GM23338 (cell line): ENCODE measurements at regions not wholly inside any gene's neighbourhood (a gene's known extent, or its start where the extent isn't known, plus 50 kb on each side); places are given as distances from the start of the nearest gene placed in this dataset.

Experiments used
- ATAC-seq: fragments of 200-7000 bp; cut with Tn5 transposase; 3 replicates; pipeline ENCODE4 v1.9.1; 2020
- DNase-seq: peaks from one replicate; pipeline ENCODE4 v3.0.0-alpha.2; 2015; ENCODE audit warnings: low spot score
- H2AFZ ChIP-seq: fragments of 200-600 bp; sonication (generic); 2 replicates; pipeline ENCODE4 v1.8.0; 2016; ENCODE audit warnings: antibody characterized with exemption, mild to moderate bottlenecking, moderate library complexity
- H3F3A ChIP-seq: fragments of 200-600 bp; sonication (generic); replicated peaks from 2 replicates; pipeline ENCODE4 v1.8.0; 2017; ENCODE audit warnings: antibody characterized with exemption, mixed run types, low read depth
- H3K27ac ChIP-seq: fragments of 200-600 bp; sonication (generic); 2 replicates; pipeline ENCODE4 v1.6.1; 2016; ENCODE audit warnings: low read depth
- H3K27me3 ChIP-seq: fragments of 200-600 bp; sonication (generic); 2 replicates; pipeline ENCODE4 v1.8.0; 2016; ENCODE audit warnings: mild to moderate bottlenecking, mixed run types, moderate library complexity; ENCODE audit not compliant: insufficient read depth
- H3K36me3 ChIP-seq: fragments of 200-600 bp; sonication (generic); 2 replicates; pipeline ENCODE4 v1.8.0; 2016; ENCODE audit warnings: mild to moderate bottlenecking; ENCODE audit not compliant: insufficient read depth
- H3K4me1 ChIP-seq: fragments of 200-600 bp; sonication (generic); 2 replicates; pipeline ENCODE4 v1.8.0; 2016; ENCODE audit warnings: mild to moderate bottlenecking, moderate library complexity; ENCODE audit not compliant: insufficient read depth
- H3K4me2 ChIP-seq: fragments of 200-600 bp; sonication (generic); 2 replicates; pipeline ENCODE4 v1.7.1; 2017; ENCODE audit warnings: mixed run types
- H3K4me3 ChIP-seq: fragments of 200-600 bp; sonication (generic); 2 replicates; pipeline ENCODE4 v1.6.1; 2016; ENCODE audit warnings: mixed run types
- H3K79me2 ChIP-seq: fragments of 200-600 bp; sonication (generic); replicated peaks from 2 replicates; pipeline ENCODE4 v1.8.0; 2017; ENCODE audit warnings: mild to moderate bottlenecking; ENCODE audit not compliant: insufficient read depth
- H3K9me2 ChIP-seq: fragments of 200-600 bp; sonication (generic); 2 replicates; pipeline ENCODE4 v1.8.0; 2017; ENCODE audit not compliant: insufficient read depth
- H4K20me1 ChIP-seq: fragments of 200-600 bp; sonication (generic); replicated peaks from 2 replicates; pipeline ENCODE4 v1.8.0; 2017; ENCODE audit warnings: mild to moderate bottlenecking; ENCODE audit not compliant: insufficient read depth
- H3K27ac Mint-ChIP-seq: 2 replicates; pipeline ENCODE4 v1.8.0; 2020; ENCODE audit warnings: inconsistent platforms, mild to moderate bottlenecking, moderate library complexity, mixed read lengths
- H3K27me3 Mint-ChIP-seq: 3 replicates; pipeline ENCODE4 v1.8.0; 2022; ENCODE audit warnings: low read depth, mild to moderate bottlenecking, moderate library complexity, mixed read lengths, inconsistent platforms; ENCODE audit not compliant: insufficient read depth, poor library complexity
- H3K36me3 Mint-ChIP-seq: 3 replicates; pipeline ENCODE4 v1.8.0; 2021; ENCODE audit warnings: low read depth, mild to moderate bottlenecking, inconsistent platforms, moderate library complexity, mixed read lengths
- H3K4me1 Mint-ChIP-seq: 3 replicates; pipeline ENCODE4 v1.8.0; 2020; ENCODE audit warnings: mild to moderate bottlenecking, inconsistent platforms, mixed read lengths
- H3K4me3 Mint-ChIP-seq: 3 replicates; pipeline ENCODE4 v1.8.0; 2021; ENCODE audit warnings: moderate library complexity, mild to moderate bottlenecking, inconsistent platforms, mixed read lengths
- H3K9me3 Mint-ChIP-seq: 3 replicates; pipeline ENCODE4 v1.8.0; 2020; ENCODE audit warnings: moderate library complexity, mild to moderate bottlenecking, inconsistent platforms, mixed read lengths
- CREB1 ChIP-seq: fragments of 250-450 bp; sonication (Bioruptor Pico); IDR thresholded peaks from 2 replicates; pipeline ENCODE4 v1.5.0; 2020; ENCODE audit warnings: low read depth, mild to moderate bottlenecking, moderate library complexity
- EZH2 ChIP-seq: fragments of 200-600 bp; sonication (generic); IDR thresholded peaks from one replicate; pipeline ENCODE4 v1.8.0; 2017; ENCODE audit warnings: antibody characterized with exemption, mild to moderate bottlenecking, low read depth; ENCODE audit not compliant: unreplicated experiment
- EZH2phosphoT487 ChIP-seq: fragments of 200-600 bp; sonication (generic); IDR thresholded peaks from one replicate; pipeline ENCODE4 v1.8.1; 2018; ENCODE audit warnings: antibody characterized with exemption; ENCODE audit not compliant: unreplicated experiment
- NANOG ChIP-seq: IDR thresholded peaks from 2 replicates; pipeline ENCODE4 v1.6.1; 2016; ENCODE audit warnings: antibody characterized with exemption, borderline replicate concordance
- POLR2AphosphoS5 ChIP-seq: IDR thresholded peaks from 2 replicates; pipeline ENCODE4 v1.6.1; 2016; ENCODE audit warnings: antibody characterized with exemption, low read depth
- STAT1 ChIP-seq: IDR thresholded peaks from one replicate; pipeline ENCODE4 v1.6.1; 2016; ENCODE audit warnings: antibody characterized with exemption; ENCODE audit not compliant: unreplicated experiment
- ZNF114 ChIP-seq: fragments of 250-450 bp; sonication (Bioruptor Pico); IDR thresholded peaks from 2 replicates; pipeline ENCODE4 v1.5.0; 2020; ENCODE audit warnings: mild to moderate bottlenecking, moderate library complexity
- ZNF331 ChIP-seq: fragments of 250-450 bp; sonication (Bioruptor Pico); IDR thresholded peaks from 2 replicates; pipeline ENCODE4 v1.5.0; 2020; ENCODE audit warnings: low read depth, mild to moderate bottlenecking, moderate library complexity
- TF ChIP-seq, protein P1 (sequence below): IDR thresholded peaks from one replicate; pipeline ENCODE4 v1.6.1; 2018; ENCODE audit warnings: antibody characterized with exemption; ENCODE audit not compliant: unreplicated experiment
- TF ChIP-seq, protein P2 (sequence below): fragments of 250-450 bp; sonication (Bioruptor Pico); IDR thresholded peaks from 2 replicates; pipeline ENCODE4 v1.5.0; 2020; ENCODE audit warnings: mild to moderate bottlenecking, moderate library complexity
- TF ChIP-seq, protein P3 (sequence below), 2 experiments: fragments of 200-600 bp in 1 of 2; sonication (generic) in 1 of 2; conservative IDR thresholded peaks; 2 replicates each; pipeline versions ENCODE4 v1.5.1 to v1.6.1; 2016 to 2017; ENCODE audit warnings: antibody characterized with exemption in 2 of 2, low read depth in 2 of 2, mild to moderate bottlenecking in 2 of 2, moderate library complexity in 1 of 2

DNA sequence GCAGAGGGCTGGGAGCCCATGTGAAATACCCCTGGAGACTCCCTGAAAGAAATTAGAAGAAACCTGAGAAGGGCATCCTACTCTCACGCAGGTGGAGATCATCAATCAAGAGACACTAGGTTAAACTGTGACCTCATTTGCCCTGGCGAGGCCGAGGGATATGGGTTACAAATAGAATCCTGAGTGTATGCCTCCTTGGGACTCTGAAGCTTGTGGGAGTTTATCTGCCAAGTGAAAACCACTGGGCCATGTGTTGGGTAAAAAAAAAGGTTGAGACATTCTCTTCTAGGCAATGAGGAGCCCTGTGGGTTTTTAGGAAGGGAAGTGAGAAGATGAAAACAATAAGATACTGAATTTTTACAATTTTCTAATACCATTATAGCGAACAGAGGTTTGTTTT, 160.7 kb upstream of the ARID2 start:
- no peaks in the 10 kb centered on the region for H4K20me1 ChIP-seq
- no peaks in the 10 kb centered on the region for H3K79me2 ChIP-seq
- H3K4me1 Mint-ChIP-seq, result no peaks in the 10 kb centered on the region
- no peaks in the 10 kb centered on the region for H3F3A ChIP-seq
- H3K36me3 Mint-ChIP-seq, result no peaks in the 10 kb centered on the region
- no peak overlapping the region for H3K4me3 Mint-ChIP-seq
- no peaks in the 10 kb centered on the region for H3K27me3 Mint-ChIP-seq
- no peaks in the 10 kb centered on the region for H3K36me3 ChIP-seq
- no peaks in the 10 kb centered on the region for H3K9me3 Mint-ChIP-seq
- no peak overlapping the region for H3K27ac Mint-ChIP-seq
- no peak overlapping the region for H3K4me3 ChIP-seq
- no peaks in the 10 kb centered on the region for H3K4me1 ChIP-seq
- H3K4me2 ChIP-seq, result no peak overlapping the region
- H3K27ac ChIP-seq, result no peak overlapping the region
- no peak overlapping the region for H2AFZ ChIP-seq
- no peak for DNase-seq
- ATAC-seq, result no peak
- no peaks in the 10 kb centered on the region for H3K27me3 ChIP-seq
- 0 out of 2 replicates have a peak, but pooled peaks cover 4% of the 10 kb centered on the region for H3K9me2 ChIP-seq
- TF ChIP-seq ZNF331 (CRISPR knock-in tag) (no peak), STAT1 (no peak)
- TF ChIP-seq, protein P1, sequence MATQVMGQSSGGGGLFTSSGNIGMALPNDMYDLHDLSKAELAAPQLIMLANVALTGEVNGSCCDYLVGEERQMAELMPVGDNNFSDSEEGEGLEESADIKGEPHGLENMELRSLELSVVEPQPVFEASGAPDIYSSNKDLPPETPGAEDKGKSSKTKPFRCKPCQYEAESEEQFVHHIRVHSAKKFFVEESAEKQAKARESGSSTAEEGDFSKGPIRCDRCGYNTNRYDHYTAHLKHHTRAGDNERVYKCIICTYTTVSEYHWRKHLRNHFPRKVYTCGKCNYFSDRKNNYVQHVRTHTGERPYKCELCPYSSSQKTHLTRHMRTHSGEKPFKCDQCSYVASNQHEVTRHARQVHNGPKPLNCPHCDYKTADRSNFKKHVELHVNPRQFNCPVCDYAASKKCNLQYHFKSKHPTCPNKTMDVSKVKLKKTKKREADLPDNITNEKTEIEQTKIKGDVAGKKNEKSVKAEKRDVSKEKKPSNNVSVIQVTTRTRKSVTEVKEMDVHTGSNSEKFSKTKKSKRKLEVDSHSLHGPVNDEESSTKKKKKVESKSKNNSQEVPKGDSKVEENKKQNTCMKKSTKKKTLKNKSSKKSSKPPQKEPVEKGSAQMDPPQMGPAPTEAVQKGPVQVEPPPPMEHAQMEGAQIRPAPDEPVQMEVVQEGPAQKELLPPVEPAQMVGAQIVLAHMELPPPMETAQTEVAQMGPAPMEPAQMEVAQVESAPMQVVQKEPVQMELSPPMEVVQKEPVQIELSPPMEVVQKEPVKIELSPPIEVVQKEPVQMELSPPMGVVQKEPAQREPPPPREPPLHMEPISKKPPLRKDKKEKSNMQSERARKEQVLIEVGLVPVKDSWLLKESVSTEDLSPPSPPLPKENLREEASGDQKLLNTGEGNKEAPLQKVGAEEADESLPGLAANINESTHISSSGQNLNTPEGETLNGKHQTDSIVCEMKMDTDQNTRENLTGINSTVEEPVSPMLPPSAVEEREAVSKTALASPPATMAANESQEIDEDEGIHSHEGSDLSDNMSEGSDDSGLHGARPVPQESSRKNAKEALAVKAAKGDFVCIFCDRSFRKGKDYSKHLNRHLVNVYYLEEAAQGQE, result no peak

DNA sequence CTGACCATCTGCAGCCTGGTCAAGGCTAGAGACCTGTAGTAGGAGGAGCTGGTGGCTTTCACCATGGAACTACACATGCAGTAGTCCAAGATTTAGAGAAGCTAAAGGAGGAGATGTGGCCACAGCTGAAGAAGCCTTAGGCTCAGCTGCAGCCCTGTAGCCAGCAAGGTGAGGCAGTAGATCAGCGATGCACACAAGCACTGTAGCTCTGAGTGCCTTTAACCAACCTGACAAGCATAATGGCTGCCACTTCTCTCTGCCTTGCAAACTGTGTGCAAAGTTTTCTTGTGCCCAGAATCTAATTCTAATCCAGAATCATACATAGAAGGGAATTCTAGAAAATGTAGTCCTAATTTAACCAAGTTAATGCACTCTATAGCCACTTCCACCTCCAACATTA, 159.0 kb upstream of the ARID2 start:
- Histone ChIP-seq H3K4me1 (0 out of 2 replicates have a peak, but pooled peaks cover under 1% of the 10 kb centered on the region), H4K20me1 (no peaks in the 10 kb centered on the region), H3F3A (no peaks in the 10 kb centered on the region), H3K9me2 (0 out of 2 replicates have a peak, but pooled peaks cover 4% of the 10 kb centered on the region), H3K4me3 (no peak overlapping the region), H3K36me3 (no peaks in the 10 kb centered on the region), H3K27ac (no peak overlapping the region), H2AFZ (no peak overlapping the region), H3K27me3 (no peaks in the 10 kb centered on the region), H3K4me2 (no peak overlapping the region), H3K79me2 (no peaks in the 10 kb centered on the region)
- TF ChIP-seq, protein P2, sequence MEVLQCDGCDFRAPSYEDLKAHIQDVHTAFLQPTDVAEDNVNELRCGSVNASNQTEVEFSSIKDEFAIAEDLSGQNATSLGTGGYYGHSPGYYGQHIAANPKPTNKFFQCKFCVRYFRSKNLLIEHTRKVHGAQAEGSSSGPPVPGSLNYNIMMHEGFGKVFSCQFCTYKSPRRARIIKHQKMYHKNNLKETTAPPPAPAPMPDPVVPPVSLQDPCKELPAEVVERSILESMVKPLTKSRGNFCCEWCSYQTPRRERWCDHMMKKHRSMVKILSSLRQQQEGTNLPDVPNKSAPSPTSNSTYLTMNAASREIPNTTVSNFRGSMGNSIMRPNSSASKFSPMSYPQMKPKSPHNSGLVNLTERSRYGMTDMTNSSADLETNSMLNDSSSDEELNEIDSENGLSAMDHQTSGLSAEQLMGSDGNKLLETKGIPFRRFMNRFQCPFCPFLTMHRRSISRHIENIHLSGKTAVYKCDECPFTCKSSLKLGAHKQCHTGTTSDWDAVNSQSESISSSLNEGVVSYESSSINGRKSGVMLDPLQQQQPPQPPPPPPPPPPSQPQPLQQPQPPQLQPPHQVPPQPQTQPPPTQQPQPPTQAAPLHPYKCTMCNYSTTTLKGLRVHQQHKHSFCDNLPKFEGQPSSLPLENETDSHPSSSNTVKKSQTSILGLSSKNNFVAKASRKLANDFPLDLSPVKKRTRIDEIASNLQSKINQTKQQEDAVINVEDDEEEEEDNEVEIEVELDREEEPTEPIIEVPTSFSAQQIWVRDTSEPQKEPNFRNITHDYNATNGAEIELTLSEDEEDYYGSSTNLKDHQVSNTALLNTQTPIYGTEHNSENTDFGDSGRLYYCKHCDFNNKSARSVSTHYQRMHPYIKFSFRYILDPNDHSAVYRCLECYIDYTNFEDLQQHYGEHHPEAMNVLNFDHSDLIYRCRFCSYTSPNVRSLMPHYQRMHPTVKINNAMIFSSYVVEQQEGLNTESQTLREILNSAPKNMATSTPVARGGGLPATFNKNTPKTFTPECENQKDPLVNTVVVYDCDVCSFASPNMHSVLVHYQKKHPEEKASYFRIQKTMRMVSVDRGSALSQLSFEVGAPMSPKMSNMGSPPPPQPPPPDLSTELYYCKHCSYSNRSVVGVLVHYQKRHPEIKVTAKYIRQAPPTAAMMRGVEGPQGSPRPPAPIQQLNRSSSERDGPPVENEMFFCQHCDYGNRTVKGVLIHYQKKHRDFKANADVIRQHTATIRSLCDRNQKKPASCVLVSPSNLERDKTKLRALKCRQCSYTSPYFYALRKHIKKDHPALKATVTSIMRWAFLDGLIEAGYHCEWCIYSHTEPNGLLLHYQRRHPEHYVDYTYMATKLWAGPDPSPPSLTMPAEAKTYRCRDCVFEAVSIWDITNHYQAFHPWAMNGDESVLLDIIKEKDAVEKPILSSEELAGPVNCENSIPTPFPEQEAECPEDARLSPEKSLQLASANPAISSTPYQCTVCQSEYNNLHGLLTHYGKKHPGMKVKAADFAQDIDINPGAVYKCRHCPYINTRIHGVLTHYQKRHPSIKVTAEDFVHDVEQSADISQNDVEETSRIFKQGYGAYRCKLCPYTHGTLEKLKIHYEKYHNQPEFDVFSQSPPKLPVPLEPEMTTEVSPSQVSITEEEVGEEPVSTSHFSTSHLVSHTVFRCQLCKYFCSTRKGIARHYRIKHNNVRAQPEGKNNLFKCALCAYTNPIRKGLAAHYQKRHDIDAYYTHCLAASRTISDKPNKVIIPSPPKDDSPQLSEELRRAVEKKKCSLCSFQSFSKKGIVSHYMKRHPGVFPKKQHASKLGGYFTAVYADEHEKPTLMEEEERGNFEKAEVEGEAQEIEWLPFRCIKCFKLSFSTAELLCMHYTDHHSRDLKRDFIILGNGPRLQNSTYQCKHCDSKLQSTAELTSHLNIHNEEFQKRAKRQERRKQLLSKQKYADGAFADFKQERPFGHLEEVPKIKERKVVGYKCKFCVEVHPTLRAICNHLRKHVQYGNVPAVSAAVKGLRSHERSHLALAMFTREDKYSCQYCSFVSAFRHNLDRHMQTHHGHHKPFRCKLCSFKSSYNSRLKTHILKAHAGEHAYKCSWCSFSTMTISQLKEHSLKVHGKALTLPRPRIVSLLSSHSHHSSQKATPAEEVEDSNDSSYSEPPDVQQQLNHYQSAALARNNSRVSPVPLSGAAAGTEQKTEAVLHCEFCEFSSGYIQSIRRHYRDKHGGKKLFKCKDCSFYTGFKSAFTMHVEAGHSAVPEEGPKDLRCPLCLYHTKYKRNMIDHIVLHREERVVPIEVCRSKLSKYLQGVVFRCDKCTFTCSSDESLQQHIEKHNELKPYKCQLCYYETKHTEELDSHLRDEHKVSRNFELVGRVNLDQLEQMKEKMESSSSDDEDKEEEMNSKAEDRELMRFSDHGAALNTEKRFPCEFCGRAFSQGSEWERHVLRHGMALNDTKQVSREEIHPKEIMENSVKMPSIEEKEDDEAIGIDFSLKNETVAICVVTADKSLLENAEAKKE (CRISPR knock-in tag), result no peak
- TF ChIP-seq, protein P3, sequence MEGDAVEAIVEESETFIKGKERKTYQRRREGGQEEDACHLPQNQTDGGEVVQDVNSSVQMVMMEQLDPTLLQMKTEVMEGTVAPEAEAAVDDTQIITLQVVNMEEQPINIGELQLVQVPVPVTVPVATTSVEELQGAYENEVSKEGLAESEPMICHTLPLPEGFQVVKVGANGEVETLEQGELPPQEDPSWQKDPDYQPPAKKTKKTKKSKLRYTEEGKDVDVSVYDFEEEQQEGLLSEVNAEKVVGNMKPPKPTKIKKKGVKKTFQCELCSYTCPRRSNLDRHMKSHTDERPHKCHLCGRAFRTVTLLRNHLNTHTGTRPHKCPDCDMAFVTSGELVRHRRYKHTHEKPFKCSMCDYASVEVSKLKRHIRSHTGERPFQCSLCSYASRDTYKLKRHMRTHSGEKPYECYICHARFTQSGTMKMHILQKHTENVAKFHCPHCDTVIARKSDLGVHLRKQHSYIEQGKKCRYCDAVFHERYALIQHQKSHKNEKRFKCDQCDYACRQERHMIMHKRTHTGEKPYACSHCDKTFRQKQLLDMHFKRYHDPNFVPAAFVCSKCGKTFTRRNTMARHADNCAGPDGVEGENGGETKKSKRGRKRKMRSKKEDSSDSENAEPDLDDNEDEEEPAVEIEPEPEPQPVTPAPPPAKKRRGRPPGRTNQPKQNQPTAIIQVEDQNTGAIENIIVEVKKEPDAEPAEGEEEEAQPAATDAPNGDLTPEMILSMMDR (conservative IDR thresholded peaks at IDR 0.05; ENCODE audit: low read depth in 2 of 2), result no peak
- TF ChIP-seq EZH2phosphoT487, result no peak
- no peak for TF ChIP-seq CREB1 (CRISPR knock-in tag)
- no peak for TF ChIP-seq NANOG
- no peak for TF ChIP-seq EZH2
- TF ChIP-seq STAT1, result no peak
- no peak for TF ChIP-seq ZNF114
- no peak for TF ChIP-seq POLR2AphosphoS5
- Mint-ChIP-seq H3K27ac (no peak overlapping the region), H3K9me3 (no peaks in the 10 kb centered on the region), H3K27me3 (no peaks in the 10 kb centered on the region), H3K4me1 (no peaks in the 10 kb centered on the region), H3K36me3 (no peaks in the 10 kb centered on the region), H3K4me3 (no peak overlapping the region)
- DNase-seq, result no peak
- ATAC-seq, result no peak
